ENCODE measurements at regions not wholly inside any gene's neighbourhood (a gene's known extent, or its start where the extent isn't known, plus 50 kb on each side); places are given as distances from the start of the nearest gene placed in this dataset.

DNA sequence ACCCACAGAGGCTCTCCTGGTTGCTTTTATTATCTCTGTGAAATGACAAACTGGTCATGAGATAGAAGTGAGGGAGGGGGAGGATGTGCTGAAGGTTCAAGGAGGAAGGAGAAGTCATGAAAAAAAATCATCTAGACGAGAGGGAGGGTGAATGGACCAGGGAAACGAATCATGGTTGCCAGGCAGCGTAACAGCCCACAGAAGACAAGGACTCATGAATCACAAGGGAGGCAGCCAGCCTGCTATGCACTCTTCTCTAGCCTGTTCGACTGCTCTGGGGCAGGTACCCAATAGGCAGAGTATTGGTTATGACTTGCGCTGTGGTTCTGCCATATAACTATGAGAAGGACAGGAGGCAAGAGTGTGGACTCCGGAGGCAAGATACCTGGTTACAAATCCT is 475.2 kb downstream of the CDK5RAP2 start:
- DNase-seq = no peak

- DNase-seq = no peak
Measured at GRCh38 chr9:120100595-120100994, 479.4 kb downstream of the CDK5RAP2 start.

- no peak for DNase-seq
Measured at GRCh38 chr9:120099065-120099464, 480.9 kb downstream of the CDK5RAP2 start.

- DNase-seq = no peak
Measured at GRCh38 chr9:120098584-120098983, 481.4 kb downstream of the CDK5RAP2 start.

DNA sequence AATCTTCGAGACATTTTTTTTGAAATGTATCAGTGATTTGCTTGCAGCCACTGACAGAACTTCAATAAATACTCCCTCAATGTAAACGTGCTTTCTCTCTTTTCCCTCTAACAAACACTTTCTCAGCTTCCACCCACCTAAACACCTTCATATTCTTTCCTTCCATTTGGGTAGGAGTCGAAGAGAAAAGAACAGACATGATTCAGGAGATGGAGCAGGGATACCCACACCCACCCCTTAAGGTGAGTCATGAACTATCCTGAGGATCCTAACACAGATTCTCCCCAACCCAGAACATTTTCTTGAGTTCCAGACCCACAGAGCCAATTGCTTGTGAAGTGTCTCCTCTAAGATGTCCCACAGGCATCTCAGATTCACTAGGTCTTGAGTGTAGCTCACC is 488.8 kb downstream of the CDK5RAP2 start:
- no peak for DNase-seq

DNA sequence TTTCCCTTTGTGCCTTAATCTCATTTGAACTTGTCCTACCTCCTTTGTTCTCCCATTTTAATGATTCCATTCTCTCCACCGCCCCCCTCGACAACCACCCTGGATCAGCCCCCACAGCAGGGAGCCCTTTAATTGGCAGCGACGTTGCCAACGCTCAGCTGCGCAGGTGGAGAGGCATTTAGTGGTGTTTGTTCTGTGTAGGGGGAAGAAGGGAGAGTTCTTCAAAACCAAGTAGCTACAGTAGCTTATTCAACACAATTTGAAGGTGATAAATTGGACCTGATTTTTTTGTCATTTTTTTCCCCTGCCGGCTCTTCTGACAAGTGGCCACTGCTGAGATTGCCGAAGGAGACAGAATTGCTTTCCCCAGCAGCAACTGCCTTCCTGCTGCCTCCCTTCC is 499.1 kb downstream of the CDK5RAP2 start:
- DNase-seq = no peak

GRCh38 chr9:120078112-120078511 is 501.9 kb downstream of the CDK5RAP2 start:
- DNase-seq = no peak

- DNase-seq = no peak
Measured at GRCh38 chr9:120071760-120072159, 508.2 kb downstream of the CDK5RAP2 start.

DNA sequence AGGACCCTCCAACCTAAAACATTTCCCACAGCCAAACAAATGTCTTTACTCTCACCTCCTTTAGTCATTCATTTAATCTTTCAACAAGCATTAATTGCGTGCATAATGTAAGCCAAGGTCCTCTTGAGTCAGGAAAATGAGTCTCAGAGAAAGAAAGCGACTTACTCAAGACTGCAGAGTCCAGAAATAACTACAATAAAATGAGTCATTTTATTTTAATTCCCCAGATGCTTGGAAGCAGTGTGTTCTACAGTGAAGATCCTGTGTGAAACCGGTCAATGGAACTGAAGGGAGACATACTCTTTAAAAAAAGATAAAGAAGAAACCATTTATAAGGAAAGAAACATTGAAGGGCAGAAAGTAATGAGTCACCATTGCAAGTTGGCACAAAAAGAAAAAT is 513.7 kb downstream of the CDK5RAP2 start:
- DNase-seq = no peak

DNA sequence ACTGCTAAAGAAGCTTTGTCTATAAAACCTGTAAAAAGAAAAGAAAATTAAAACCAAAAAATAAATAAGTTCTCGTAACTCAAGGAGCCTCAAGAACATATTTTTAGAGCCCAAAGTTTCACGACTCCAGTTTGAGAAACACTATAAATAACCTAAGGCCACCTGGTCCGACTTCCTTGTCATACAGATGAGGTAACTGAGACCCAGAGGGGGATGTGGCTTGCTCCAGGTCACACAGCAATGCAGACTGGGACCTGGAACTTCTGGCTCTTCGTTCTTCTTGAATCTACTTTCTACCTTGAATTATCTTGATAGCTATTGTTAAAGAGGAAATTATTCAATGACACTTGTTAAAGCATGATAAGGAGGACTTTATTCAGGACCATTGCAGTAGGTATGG is 514.8 kb downstream of the CDK5RAP2 start:
- no peak for DNase-seq

DNA sequence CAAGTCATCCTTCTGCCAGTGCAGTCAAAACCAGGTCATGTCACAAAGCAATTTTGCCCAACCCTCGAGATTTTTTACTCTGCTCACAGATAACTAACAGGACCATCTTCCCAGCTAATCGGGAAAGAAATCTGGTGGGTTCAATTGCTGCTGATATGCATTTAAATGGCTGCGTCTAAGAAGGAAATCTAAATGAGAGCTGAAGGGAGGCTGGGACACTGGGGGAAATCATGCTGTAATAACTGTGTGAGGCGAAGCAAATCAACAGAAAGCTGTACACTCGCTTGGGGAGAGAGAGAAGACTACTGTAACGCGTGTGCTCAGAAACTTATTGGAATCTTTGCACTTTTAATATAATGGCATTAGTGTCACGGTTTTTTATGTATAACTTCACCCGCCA is 535.0 kb downstream of the CDK5RAP2 start:
- DNase-seq = no peak

GRCh38 chr9:120043448-120043847 is 536.5 kb downstream of the CDK5RAP2 start:
- DNase-seq = no peak

DNA sequence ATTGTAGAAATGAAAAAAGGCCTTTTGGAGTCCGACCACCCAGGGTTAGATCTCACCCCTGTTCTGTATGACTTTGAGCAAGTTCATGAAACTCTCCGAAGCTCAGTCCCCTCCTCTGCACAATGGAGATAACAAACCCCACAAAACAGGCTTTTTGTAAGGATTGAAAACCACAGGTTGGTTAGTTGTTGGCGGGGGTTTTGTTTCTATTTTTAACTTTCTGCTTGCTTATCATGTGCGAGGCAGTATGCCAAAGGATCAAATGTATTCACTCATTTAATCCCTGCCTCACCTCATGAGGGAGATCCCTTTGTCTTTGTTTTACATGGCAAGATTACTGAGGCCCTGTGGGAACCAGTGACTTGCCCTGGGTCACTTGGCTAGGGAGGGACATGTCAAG is 539.1 kb downstream of the CDK5RAP2 start:
- DNase-seq = no peak

- DNase-seq = no peak
Measured at GRCh38 chr9:120038342-120038741, 541.6 kb downstream of the CDK5RAP2 start.

DNA sequence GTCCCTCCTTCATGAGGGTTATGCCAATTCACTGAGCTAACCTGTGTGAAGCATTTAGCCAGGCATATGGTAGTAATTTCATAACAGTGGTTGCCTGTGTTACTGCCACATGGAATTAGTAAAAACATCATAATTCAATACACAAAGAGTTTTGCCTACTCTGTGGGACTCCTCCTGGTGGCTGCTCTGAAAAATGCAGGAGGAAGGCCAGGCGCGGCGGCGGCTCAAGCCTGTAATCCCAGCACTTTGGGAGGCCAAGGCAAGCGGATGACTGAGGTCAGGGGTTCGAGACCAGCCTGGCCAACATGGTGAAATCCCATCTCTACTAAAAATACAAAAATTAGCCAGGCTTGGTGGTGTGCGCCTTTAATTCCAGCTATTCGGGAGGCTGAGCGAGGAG is 547.3 kb downstream of the CDK5RAP2 start:
- no peak for DNase-seq

GRCh38 chr9:120030847-120031246 is 549.1 kb downstream of the CDK5RAP2 start:
- DNase-seq = no peak

- DNase-seq = no peak
Measured at GRCh38 chr9:120018550-120018949, 561.4 kb downstream of the CDK5RAP2 start.

GRCh38 chr9:120018037-120018436 is 561.9 kb downstream of the CDK5RAP2 start:
- no peak for DNase-seq

DNA sequence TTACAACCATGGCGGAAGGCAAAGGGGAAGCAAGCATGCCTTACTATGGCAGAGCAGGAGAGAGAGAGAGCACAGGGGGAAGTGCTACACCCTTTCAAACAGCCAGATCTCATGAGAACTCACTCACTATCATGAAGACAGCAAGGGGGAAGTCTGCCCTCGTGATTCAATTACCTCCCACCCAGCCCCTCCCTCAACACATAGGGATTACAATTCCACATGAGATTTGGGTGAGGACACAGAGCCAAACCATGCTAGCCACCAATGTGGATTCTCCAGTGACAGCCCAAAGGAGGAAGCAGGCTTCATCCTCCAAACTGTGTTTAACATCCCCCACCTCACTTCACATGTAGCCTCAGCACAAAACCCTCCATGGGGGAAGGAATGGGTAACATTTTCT is 563.7 kb downstream of the CDK5RAP2 start:
- DNase-seq = no peak

DNA sequence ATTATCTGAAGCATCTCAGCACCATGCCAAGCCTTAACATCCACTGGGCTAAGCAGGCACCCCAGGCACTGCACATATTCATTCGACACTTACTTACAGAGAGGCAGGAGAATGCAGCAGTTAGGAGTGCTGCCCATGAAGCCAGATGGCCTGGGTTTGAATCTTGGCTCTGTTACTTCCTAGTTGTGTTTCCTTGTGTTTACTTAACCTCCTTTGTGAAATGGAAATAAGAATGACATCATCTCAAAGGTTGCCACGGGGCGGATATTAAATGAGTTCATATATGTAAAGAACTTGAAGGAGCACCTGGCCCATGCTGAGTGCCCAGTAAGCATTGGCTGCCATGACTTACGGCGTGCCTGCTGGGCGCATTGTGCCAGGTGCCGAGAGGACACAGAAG is 565.2 kb downstream of the CDK5RAP2 start:
- DNase-seq = no peak

DNA sequence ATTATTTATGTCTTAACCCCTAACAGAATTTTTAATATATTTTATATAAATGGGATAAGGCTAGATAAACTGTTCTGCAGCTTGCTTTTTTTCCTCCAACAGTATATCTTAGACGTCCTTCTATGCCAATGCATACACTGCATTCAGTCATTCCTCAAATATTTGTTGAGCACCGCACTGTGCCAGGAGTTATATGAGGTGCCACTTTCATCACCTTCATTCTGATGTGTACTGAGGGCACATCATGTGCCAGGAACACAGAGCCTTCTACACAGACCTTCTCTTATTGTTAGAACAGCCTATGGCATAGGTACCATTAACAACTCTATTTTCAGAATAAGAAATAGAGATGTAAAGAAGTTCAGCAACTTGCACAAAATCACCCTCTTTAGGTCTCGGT is 570.1 kb downstream of the CDK5RAP2 start:
- no peak for DNase-seq

DNA sequence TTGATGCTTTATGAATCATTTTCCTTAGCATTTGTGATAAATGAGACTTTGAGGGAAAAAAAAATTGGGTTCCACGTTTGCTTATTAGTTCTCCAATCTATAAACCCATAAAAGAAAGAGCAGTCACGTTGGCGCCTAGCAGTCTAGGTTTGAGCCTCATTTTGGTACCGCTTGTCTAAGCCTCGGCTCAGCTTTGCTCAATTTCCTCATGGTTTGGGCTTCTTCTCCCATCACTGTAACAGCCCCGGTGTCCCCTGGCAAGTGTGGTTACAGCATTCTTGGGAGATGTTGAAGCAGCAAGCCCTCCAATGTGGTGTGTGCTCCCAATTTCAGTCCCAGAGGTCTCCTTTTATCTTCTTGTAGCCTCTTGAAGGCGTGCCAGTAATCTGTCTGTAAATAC is 578.4 kb downstream of the CDK5RAP2 start:
- DNase-seq = no peak

DNA sequence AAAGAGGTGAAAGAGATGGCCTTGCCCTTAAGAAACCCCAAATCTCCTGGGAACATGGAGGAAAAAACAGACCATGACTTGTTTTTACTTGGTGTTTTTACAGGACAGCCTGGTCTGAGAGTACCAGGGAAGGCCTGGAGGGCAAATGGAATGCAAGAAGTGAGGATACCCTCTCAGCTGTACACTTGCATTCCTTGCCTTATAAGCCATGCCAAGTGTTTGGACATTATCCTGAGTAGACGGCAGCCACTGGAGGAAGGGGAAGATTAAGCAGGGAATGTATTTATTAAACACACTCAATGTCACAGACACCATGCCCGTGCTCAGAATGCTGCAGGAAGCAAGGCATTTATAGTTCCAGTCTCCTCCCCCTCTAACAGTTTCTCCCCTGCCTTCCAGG is 581.4 kb downstream of the CDK5RAP2 start:
- no peak for DNase-seq

GRCh38 chr9:119991797-119992196 is 588.2 kb downstream of the CDK5RAP2 start:
- DNase-seq = no peak

GRCh38 chr9:119986713-119987112 is 593.3 kb downstream of the CDK5RAP2 start:
- no peak for DNase-seq

DNA sequence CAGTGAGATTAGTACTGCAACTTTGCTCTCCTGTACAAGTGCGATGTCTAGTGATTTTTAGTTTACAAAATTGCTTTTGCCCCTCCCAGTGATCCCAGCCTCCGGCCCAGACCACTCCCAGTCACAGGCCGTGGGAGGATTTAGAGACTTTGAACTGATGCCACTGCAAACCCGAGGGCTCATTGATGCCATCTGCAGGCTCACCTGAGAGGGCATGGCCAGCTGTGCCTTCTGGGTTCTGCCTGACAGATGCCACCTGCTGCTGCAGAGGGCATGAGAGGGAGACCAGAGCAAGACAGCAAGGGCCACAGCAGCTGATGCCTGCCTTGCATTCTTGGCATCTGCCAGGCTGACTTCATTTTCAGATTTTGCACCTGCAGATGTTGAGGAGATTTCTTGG is 593.8 kb downstream of the CDK5RAP2 start:
- DNase-seq = no peak
